ENCODE measurements at regions not wholly inside any gene's neighbourhood (a gene's known extent, or its start where the extent isn't known, plus 50 kb on each side); places are given as distances from the start of the nearest gene placed in this dataset.
"Not testable (repeated sequence)": the region's sequence is repeated elsewhere in the genome, so short reads cannot be mapped to it uniquely, and the experiment has no call there.

GRCh38 chr3:153980252-153980590 lies 141.0 kb upstream of the ARHGEF26 start:
- Histone ChIP-seq H3K36me3 (ENCODE audit: control insufficient read depth, insufficient read depth, low read length) (no peaks in the 10 kb centered on the region), H3K27ac (ENCODE audit: low read length) (no peak overlapping the region), H3K27me3 (ENCODE audit: control insufficient read depth, insufficient read depth, low read length) (no peaks in the 10 kb centered on the region), H3K4me1 (ENCODE audit: control insufficient read depth, insufficient read depth, low read length) (peaks cover 12% of the 10 kb centered on the region), H3K9me3 (replicated peaks; ENCODE audit: control insufficient read depth, low read depth, low read length) (no peaks in the 10 kb centered on the region), H3K4me3 (ENCODE audit: low read length) (no peak overlapping the region)
- WGBS (ENCODE audit: insufficient coverage): 90% methylated on average over 2 of the region's 4 CpGs
- DNase-seq: no peak

- no CpG with 5 or more reads among the region's 1 CpG for WGBS (ENCODE audit: insufficient coverage)
- not testable (repeated sequence) for H3K27ac ChIP-seq (ENCODE audit: low read length); H3K9me3 ChIP-seq (replicated peaks; ENCODE audit: control insufficient read depth, low read depth, low read length); H3K4me1 ChIP-seq (ENCODE audit: control insufficient read depth, insufficient read depth, low read length); H3K36me3 ChIP-seq (ENCODE audit: control insufficient read depth, insufficient read depth, low read length); H3K27me3 ChIP-seq (ENCODE audit: control insufficient read depth, insufficient read depth, low read length); H3K4me3 ChIP-seq (ENCODE audit: low read length)
- peak; percentile 37 for DNase-seq
Measured at GRCh38 chr3:153997364-153997763, 123.8 kb upstream of the ARHGEF26 start.

GRCh38 chr3:154003649-154004048 lies 117.5 kb upstream of the ARHGEF26 start:
- Histone ChIP-seq H3K27me3 (ENCODE audit: control insufficient read depth, insufficient read depth, low read length) (no peaks in the 10 kb centered on the region), H3K27ac (ENCODE audit: low read length) (no peak overlapping the region), H3K36me3 (ENCODE audit: control insufficient read depth, insufficient read depth, low read length) (no peaks in the 10 kb centered on the region), H3K4me3 (ENCODE audit: low read length) (no peak overlapping the region), H3K9me3 (replicated peaks; ENCODE audit: control insufficient read depth, low read depth, low read length) (no peaks in the 10 kb centered on the region), H3K4me1 (ENCODE audit: control insufficient read depth, insufficient read depth, low read length) (no peaks in the 10 kb centered on the region)
- DNase-seq: no peak

- no peaks in the 10 kb centered on the region for H3K27me3 ChIP-seq (ENCODE audit: control insufficient read depth, insufficient read depth, low read length)
- no peaks in the 10 kb centered on the region for H3K9me3 ChIP-seq (replicated peaks; ENCODE audit: control insufficient read depth, low read depth, low read length)
- DNase-seq: peak; percentile 88
- peaks cover 2% of the 10 kb centered on the region for H3K4me1 ChIP-seq (ENCODE audit: control insufficient read depth, insufficient read depth, low read length)
- H3K4me3 ChIP-seq (ENCODE audit: low read length): no peak overlapping the region
- no peak overlapping the region for H3K27ac ChIP-seq (ENCODE audit: low read length)
- H3K36me3 ChIP-seq (ENCODE audit: control insufficient read depth, insufficient read depth, low read length): no peaks in the 10 kb centered on the region
- WGBS (ENCODE audit: insufficient coverage): no CpG with 5 or more reads among the region's 5 CpGs
Measured at GRCh38 chr3:154011036-154011435, 110.2 kb upstream of the ARHGEF26 start.

GRCh38 chr3:154013736-154014135 lies 107.5 kb upstream of the ARHGEF26 start:
- Histone ChIP-seq H3K27ac (ENCODE audit: low read length) (peak overlapping the region; percentile 45), H3K4me3 (ENCODE audit: low read length) (no peak overlapping the region), H3K27me3 (ENCODE audit: control insufficient read depth, insufficient read depth, low read length) (no peaks in the 10 kb centered on the region), H3K36me3 (ENCODE audit: control insufficient read depth, insufficient read depth, low read length) (no peaks in the 10 kb centered on the region), H3K4me1 (ENCODE audit: control insufficient read depth, insufficient read depth, low read length) (peaks cover 2% of the 10 kb centered on the region), H3K9me3 (replicated peaks; ENCODE audit: control insufficient read depth, low read depth, low read length) (no peaks in the 10 kb centered on the region)
- DNase-seq: peak; percentile 90
- WGBS (ENCODE audit: insufficient coverage): no CpG with 5 or more reads among the region's 4 CpGs

- Histone ChIP-seq H3K9me3 (replicated peaks; ENCODE audit: control insufficient read depth, low read depth, low read length) (no peaks in the 10 kb centered on the region), H3K4me3 (ENCODE audit: low read length) (no peak overlapping the region), H3K27ac (ENCODE audit: low read length) (no peak overlapping the region), H3K36me3 (ENCODE audit: control insufficient read depth, insufficient read depth, low read length) (no peaks in the 10 kb centered on the region), H3K27me3 (ENCODE audit: control insufficient read depth, insufficient read depth, low read length) (no peaks in the 10 kb centered on the region), H3K4me1 (ENCODE audit: control insufficient read depth, insufficient read depth, low read length) (peaks cover 2% of the 10 kb centered on the region)
- WGBS (ENCODE audit: insufficient coverage): no CpG with 5 or more reads among the region's 4 CpGs
- no peak for DNase-seq
Measured at GRCh38 chr3:154015307-154015706, 105.9 kb upstream of the ARHGEF26 start.

GRCh38 chr3:154018100-154018696 lies 103.0 kb upstream of the ARHGEF26 start:
- DNase-seq: no peak
- Histone ChIP-seq H3K9me3 (replicated peaks; ENCODE audit: control insufficient read depth, low read depth, low read length) (no peaks in the 10 kb centered on the region), H3K27ac (ENCODE audit: low read length) (no peak overlapping the region), H3K4me3 (ENCODE audit: low read length) (no peak overlapping the region), H3K4me1 (ENCODE audit: control insufficient read depth, insufficient read depth, low read length) (peaks cover 1% of the 10 kb centered on the region), H3K27me3 (ENCODE audit: control insufficient read depth, insufficient read depth, low read length) (no peaks in the 10 kb centered on the region), H3K36me3 (ENCODE audit: control insufficient read depth, insufficient read depth, low read length) (no peaks in the 10 kb centered on the region)
- WGBS (ENCODE audit: insufficient coverage): 53% methylated on average over 1 of the region's 3 CpGs

- Histone ChIP-seq H3K4me3 (ENCODE audit: low read length) (no peak overlapping the region), H3K4me1 (ENCODE audit: control insufficient read depth, insufficient read depth, low read length) (no peaks in the 10 kb centered on the region), H3K27me3 (ENCODE audit: control insufficient read depth, insufficient read depth, low read length) (no peaks in the 10 kb centered on the region), H3K9me3 (replicated peaks; ENCODE audit: control insufficient read depth, low read depth, low read length) (no peaks in the 10 kb centered on the region), H3K27ac (ENCODE audit: low read length) (no peak overlapping the region), H3K36me3 (ENCODE audit: control insufficient read depth, insufficient read depth, low read length) (no peaks in the 10 kb centered on the region)
- WGBS (ENCODE audit: insufficient coverage): no CpG with 5 or more reads among the region's 1 CpG
- DNase-seq: peak; percentile 48
Measured at GRCh38 chr3:154022606-154023005, 98.6 kb upstream of the ARHGEF26 start.

- Histone ChIP-seq H3K4me1 (ENCODE audit: control insufficient read depth, insufficient read depth, low read length) (no peaks in the 10 kb centered on the region), H3K27me3 (ENCODE audit: control insufficient read depth, insufficient read depth, low read length) (no peaks in the 10 kb centered on the region), H3K9me3 (replicated peaks; ENCODE audit: control insufficient read depth, low read depth, low read length) (no peaks in the 10 kb centered on the region), H3K27ac (ENCODE audit: low read length) (peak overlapping the region; percentile 23), H3K4me3 (ENCODE audit: low read length) (no peak overlapping the region), H3K36me3 (ENCODE audit: control insufficient read depth, insufficient read depth, low read length) (no peaks in the 10 kb centered on the region)
- peak; percentile 94 for DNase-seq
Measured at GRCh38 chr3:154023148-154023547, 98.0 kb upstream of the ARHGEF26 start.

GRCh38 chr3:154025007-154025406 lies 96.2 kb upstream of the ARHGEF26 start:
- no peaks in the 10 kb centered on the region for H3K27me3 ChIP-seq (ENCODE audit: control insufficient read depth, insufficient read depth, low read length)
- no CpG with 5 or more reads among the region's 2 CpGs for WGBS (ENCODE audit: insufficient coverage)
- DNase-seq: no peak
- no peaks in the 10 kb centered on the region for H3K36me3 ChIP-seq (ENCODE audit: control insufficient read depth, insufficient read depth, low read length)
- no peak overlapping the region for H3K4me3 ChIP-seq (ENCODE audit: low read length)
- H3K9me3 ChIP-seq (replicated peaks; ENCODE audit: control insufficient read depth, low read depth, low read length): no peaks in the 10 kb centered on the region
- H3K4me1 ChIP-seq (ENCODE audit: control insufficient read depth, insufficient read depth, low read length): no peaks in the 10 kb centered on the region
- H3K27ac ChIP-seq (ENCODE audit: low read length): no peak overlapping the region

GRCh38 chr3:154029926-154030325 lies 91.3 kb upstream of the ARHGEF26 start:
- H3K9me3 ChIP-seq (replicated peaks; ENCODE audit: control insufficient read depth, low read depth, low read length): no peaks in the 10 kb centered on the region
- 84% methylated on average over 2 of the region's 4 CpGs for WGBS (ENCODE audit: insufficient coverage)
- H3K27me3 ChIP-seq (ENCODE audit: control insufficient read depth, insufficient read depth, low read length): no peaks in the 10 kb centered on the region
- no peak overlapping the region for H3K4me3 ChIP-seq (ENCODE audit: low read length)
- DNase-seq: no peak
- H3K4me1 ChIP-seq (ENCODE audit: control insufficient read depth, insufficient read depth, low read length): no peaks in the 10 kb centered on the region
- no peak overlapping the region for H3K27ac ChIP-seq (ENCODE audit: low read length)
- H3K36me3 ChIP-seq (ENCODE audit: control insufficient read depth, insufficient read depth, low read length): no peaks in the 10 kb centered on the region
